H9 (cell line): ENCODE measurements at regions not wholly inside any gene's neighbourhood (a gene's known extent, or its start where the extent isn't known, plus 50 kb on each side); places are given as distances from the start of the nearest gene placed in this dataset.
"Not testable (repeated sequence)": the region's sequence is repeated elsewhere in the genome, so short reads cannot be mapped to it uniquely, and the experiment has no call there.

Source experiments
- DNase-seq: peaks from one replicate; pipeline ENCODE4 v3.0.0-alpha.2; 2017
- H2AFZ ChIP-seq: one replicate; pipeline ENCODE4 v1.6.1; 2013; ENCODE audit warnings: mild to moderate bottlenecking, low read length, control low read depth, moderate library complexity
- H2AK5ac ChIP-seq: 2 replicates; pipeline ENCODE4 v1.6.1; 2013; ENCODE audit warnings: low read length, control low read depth, mixed read lengths; ENCODE audit not compliant: insufficient read length
- H2BK120ac ChIP-seq: one replicate; pipeline ENCODE4 v1.6.1; 2013; ENCODE audit warnings: low read depth, mild to moderate bottlenecking, low read length, control low read depth, inconsistent platforms; ENCODE audit not compliant: poor library complexity, severe bottlenecking
- H2BK12ac ChIP-seq: 2 replicates; pipeline ENCODE4 v1.6.1; 2013; ENCODE audit warnings: low read length, control low read depth, mixed read lengths, low read depth; ENCODE audit not compliant: insufficient read length
- H2BK15ac ChIP-seq: 2 replicates; pipeline ENCODE4 v1.6.1; 2013; ENCODE audit warnings: low read depth, low read length, control low read depth
- H2BK20ac ChIP-seq: one replicate; pipeline ENCODE4 v1.6.1; 2013; ENCODE audit warnings: low read depth, mild to moderate bottlenecking, low read length, control low read depth, inconsistent platforms; ENCODE audit not compliant: poor library complexity, severe bottlenecking
- H2BK5ac ChIP-seq: 2 replicates; pipeline ENCODE4 v1.6.1; 2013; ENCODE audit warnings: low read length, control low read depth, mixed read lengths; ENCODE audit not compliant: insufficient read length
- H3K14ac ChIP-seq: 2 replicates; pipeline ENCODE4 v1.6.1; 2013; ENCODE audit warnings: low read length, control low read depth; ENCODE audit not compliant: insufficient read depth
- H3K18ac ChIP-seq: 2 replicates; pipeline ENCODE4 v1.6.1; 2013; ENCODE audit warnings: low read depth, mild to moderate bottlenecking, mixed read lengths, low read length, control low read depth; ENCODE audit not compliant: insufficient read length
- H3K23ac ChIP-seq: 2 replicates; pipeline ENCODE4 v1.6.1; 2013; ENCODE audit warnings: low read length, control low read depth, mixed read lengths, low read depth; ENCODE audit not compliant: insufficient read length
- H3K23me2 ChIP-seq: 2 replicates; pipeline ENCODE4 v1.6.1; 2013; ENCODE audit warnings: low read depth, mild to moderate bottlenecking, mixed read lengths, low read length, control low read depth; ENCODE audit not compliant: insufficient read length, poor library complexity, severe bottlenecking
- H3K27ac ChIP-seq: 2 replicates; pipeline ENCODE4 v1.5.1; 2013; ENCODE audit warnings: low read length, control low read depth, mixed read lengths, low read depth; ENCODE audit not compliant: insufficient read length
- H3K27me3 ChIP-seq: 2 replicates; pipeline ENCODE4 v1.6.1; 2013; ENCODE audit warnings: low read length, control low read depth, inconsistent platforms; ENCODE audit not compliant: insufficient read depth
- H3K4ac ChIP-seq: 2 replicates; pipeline ENCODE4 v1.6.1; 2013; ENCODE audit warnings: low read depth, mild to moderate bottlenecking, control low read depth, inconsistent platforms, low read length, moderate library complexity
- H3K4me1 ChIP-seq: 2 replicates; pipeline ENCODE4 v1.6.1; 2013; ENCODE audit warnings: low read length, control low read depth, inconsistent platforms; ENCODE audit not compliant: insufficient read depth
- H3K4me2 ChIP-seq: 2 replicates; pipeline ENCODE4 v1.6.1; 2013; ENCODE audit warnings: low read length, control low read depth, mixed read lengths; ENCODE audit not compliant: insufficient read length, insufficient read depth
- H3K56ac ChIP-seq: 2 replicates; pipeline ENCODE4 v1.6.1; 2013; ENCODE audit warnings: low read depth, mild to moderate bottlenecking, mixed read lengths, low read length, control low read depth; ENCODE audit not compliant: insufficient read length
- H3K79me1 ChIP-seq: 2 replicates; pipeline ENCODE4 v1.6.1; 2013; ENCODE audit warnings: low read depth, mild to moderate bottlenecking, moderate library complexity, low read length, control low read depth, inconsistent platforms; ENCODE audit not compliant: insufficient read depth, poor library complexity, severe bottlenecking
- H3K79me2 ChIP-seq: 2 replicates; pipeline ENCODE4 v1.6.1; 2013; ENCODE audit warnings: low read length, control low read depth, inconsistent platforms; ENCODE audit not compliant: insufficient read depth
- H3K9ac ChIP-seq: 2 replicates; pipeline ENCODE4 v1.6.1; 2013; ENCODE audit warnings: low read length, control low read depth, mixed read lengths; ENCODE audit not compliant: insufficient read length; ENCODE audit errors: extremely low read depth
- H3K9me3 ChIP-seq: one replicate; pipeline ENCODE4 v1.6.1; 2013; ENCODE audit warnings: low read depth, low read length, inconsistent platforms; ENCODE audit not compliant: control insufficient read depth
- H3T11ph ChIP-seq: one replicate; pipeline ENCODE4 v1.6.1; 2013; ENCODE audit warnings: mild to moderate bottlenecking, low read length, control low read depth, inconsistent platforms
- H4K20me1 ChIP-seq: one replicate; pipeline ENCODE4 v1.6.1; 2013; ENCODE audit not compliant: control insufficient read depth, insufficient read length, insufficient read depth
- H4K5ac ChIP-seq: 2 replicates; pipeline ENCODE4 v1.6.1; 2013; ENCODE audit warnings: low read depth, mild to moderate bottlenecking, mixed read lengths, low read length, control low read depth; ENCODE audit not compliant: insufficient read length
- H4K8ac ChIP-seq: replicated peaks from 2 replicates; pipeline ENCODE4 v1.6.1; 2013; ENCODE audit warnings: low read length, control low read depth, mixed read lengths, low read depth; ENCODE audit not compliant: insufficient read length
- H4K91ac ChIP-seq: 2 replicates; pipeline ENCODE4 v1.6.1; 2013; ENCODE audit warnings: low read depth, mild to moderate bottlenecking, moderate library complexity, mixed read lengths, low read length, control low read depth; ENCODE audit not compliant: insufficient read length
- H3K27ac Mint-ChIP-seq, 3 experiments: 2 replicates in 2 of 3; 3 replicates in 1 of 3; pipeline ENCODE4 v1.8.0; 2020 to 2021; ENCODE audit warnings: mixed read lengths in 3 of 3, mild to moderate bottlenecking in 1 of 3, moderate library complexity in 1 of 3
- H3K27me3 Mint-ChIP-seq: 2 replicates; pipeline ENCODE4 v1.8.0; 2021; ENCODE audit warnings: low read depth, mild to moderate bottlenecking, moderate library complexity, mixed read lengths
- H3K36me3 Mint-ChIP-seq, 3 experiments: 2 replicates in 2 of 3; 3 replicates in 1 of 3; pipeline ENCODE4 v1.8.0; 2020 to 2021; ENCODE audit warnings: low read depth in 3 of 3, mixed read lengths in 3 of 3; ENCODE audit not compliant: insufficient read depth in 1 of 3
- H3K4me1 Mint-ChIP-seq, 2 experiments: 2 replicates each; pipeline ENCODE4 v1.8.0; 2020; ENCODE audit warnings: mixed read lengths in 2 of 2
- H3K4me3 Mint-ChIP-seq, 2 experiments: 2 replicates in 1 of 2; 3 replicates in 1 of 2; pipeline ENCODE4 v1.8.0; 2020 to 2021; ENCODE audit warnings: mild to moderate bottlenecking in 2 of 2, mixed read lengths in 2 of 2, moderate library complexity in 1 of 2
- H3K9me3 Mint-ChIP-seq, 2 experiments: 2 replicates in 1 of 2; 3 replicates in 1 of 2; pipeline ENCODE4 v1.8.0; 2020; ENCODE audit warnings: mild to moderate bottlenecking in 2 of 2, mixed read lengths in 2 of 2, moderate library complexity in 1 of 2
- CTCF ChIP-seq: fragments of 200-600 bp; sonication (generic); conservative IDR thresholded peaks from 3 replicates; pipeline ENCODE4 v1.8.0; 2021; ENCODE audit warnings: antibody characterized with exemption, mild to moderate bottlenecking
- WGBS: extraction: QIAGEN DNeasy Blood & Tissue Kit; methylation state at CpG from one replicate; pipeline ENCODE4 v1.1.7; 2013; ENCODE audit warnings: missing lambda C conversion rate, low lambda C conversion rate, mixed read lengths; ENCODE audit not compliant: insufficient read length; ENCODE audit errors: extremely low coverage; 5-methylcytosine and 5-hydroxymethylcytosine counted together

GRCh38 chrX:4547213-4547836, 833.9 kb upstream of the PRKX start:
- Histone ChIP-seq H4K91ac (no peak overlapping the region), H3K79me1 (no peaks in the 10 kb centered on the region), H3K4me1 (no peaks in the 10 kb centered on the region), H2BK20ac (no peak overlapping the region), H3K14ac (no peak overlapping the region), H2BK12ac (no peak overlapping the region), H3K23me2 (no peaks in the 10 kb centered on the region), H2BK120ac (no peak overlapping the region), H2BK5ac (no peak overlapping the region), H3K27ac (no peak overlapping the region), H3K9ac (no peak overlapping the region), H4K20me1 (no peaks in the 10 kb centered on the region), H2BK15ac (no peak overlapping the region), H2AK5ac (no peak overlapping the region), H2AFZ (no peak overlapping the region), H3T11ph (no peak overlapping the region), H3K27me3 (no peaks in the 10 kb centered on the region), H3K56ac (no peak overlapping the region), H3K4ac (no peak overlapping the region), H3K4me2 (no peak overlapping the region), H4K8ac (no peak overlapping the region), H4K5ac (no peak overlapping the region), H3K18ac (no peak overlapping the region), H3K79me2 (no peaks in the 10 kb centered on the region), H3K23ac (no peak overlapping the region), H3K9me3 (no peaks in the 10 kb centered on the region)
- Mint-ChIP-seq H3K4me1 (peaks cover 9 to 18% of the 10 kb centered on the region in 2 experiments), H3K36me3 (peaks cover 14 to 32% (median 23%) of the 10 kb centered on the region in 3 experiments), H3K9me3 (peaks cover 21 to 32% of the 10 kb centered on the region in 2 experiments), H3K27me3 (peaks cover 5% of the 10 kb centered on the region), H3K4me3 (no peak overlapping the region), H3K27ac (no peak overlapping the region)
- TF ChIP-seq CTCF = peak; percentile 95
- no CpG with 5 or more reads among the region's 13 CpGs for WGBS
- peak; percentile 61 for DNase-seq

- H2BK15ac ChIP-seq, H3K4me2 ChIP-seq, H3K56ac ChIP-seq, DNase-seq, H3K9ac ChIP-seq, H2BK5ac ChIP-seq, H3K27me3 Mint-ChIP-seq, H4K5ac ChIP-seq, H2BK120ac ChIP-seq, H4K20me1 ChIP-seq, H2BK12ac ChIP-seq, H4K8ac ChIP-seq, H2AFZ ChIP-seq, H3K27me3 ChIP-seq, H4K91ac ChIP-seq, H2BK20ac ChIP-seq, H3K79me2 ChIP-seq, H3K14ac ChIP-seq, H2AK5ac ChIP-seq, H3K27ac ChIP-seq, H3K23ac ChIP-seq, H3K4me1 ChIP-seq, H3T11ph ChIP-seq, H3K4ac ChIP-seq, H3K9me3 ChIP-seq, H3K4me3 Mint-ChIP-seq, H3K79me1 ChIP-seq, H3K23me2 ChIP-seq, H3K18ac ChIP-seq: not testable (repeated sequence)
- peak overlapping the region in 1 of 3 experiments; percentile 48; a peak in 1 of 7 replicates for H3K27ac Mint-ChIP-seq
- H3K36me3 Mint-ChIP-seq = peaks cover 14 to 32% (median 23%) of the 10 kb centered on the region in 3 experiments
- peaks cover 9 to 18% of the 10 kb centered on the region in 2 experiments for H3K4me1 Mint-ChIP-seq
- H3K9me3 Mint-ChIP-seq = peaks cover 21 to 32% of the 10 kb centered on the region in 2 experiments
- no CpG with 5 or more reads among the region's 5 CpGs for WGBS
Measured at GRCh38 chrX:4546178-4546577, 832.7 kb upstream of the PRKX start.
